HEK293 (cell line): ENCODE measurements at regions not wholly inside any gene's neighbourhood (a gene's known extent, or its start where the extent isn't known, plus 50 kb on each side); places are given as distances from the start of the nearest gene placed in this dataset.

Source experiments
- CTCF ChIA-PET: fragments of 350-600 bp; formaldehyde crosslinking; extraction: SDS; loops from one replicate; lab custom pipeline; 2021; ENCODE audit warnings: antibody characterized with exemption; lab: Yijun Ruan, JAX
- POLR2A ChIA-PET: fragments of 300-600 bp; formaldehyde crosslinking; extraction: SDS; loops from one replicate; lab custom pipeline; 2020; ENCODE audit warnings: antibody characterized with exemption, inconsistent platforms; lab: Yijun Ruan, JAX
- H3K27ac ChIP-seq: fragments of 200-500 bp; sonication (Bioruptor generic); 2 replicates; pipeline ENCODE4 v1.5.1; 2014; ENCODE audit warnings: low read depth, low read length, control low read depth, inconsistent platforms; ENCODE audit errors: extremely low read depth
- H3K36me3 ChIP-seq, 2 experiments: fragments of 200-500 bp in 1 of 2; sonication (Bioruptor generic) in 1 of 2; 1 replicate in 1 of 2; 2 replicates in 1 of 2; pipeline ENCODE4 v1.5.1; 2014 to 2017; ENCODE audit warnings: inconsistent platforms in 2 of 2, low read length in 2 of 2; ENCODE audit not compliant: control insufficient read depth in 2 of 2, insufficient read depth in 1 of 2
- H3K4me1 ChIP-seq: fragments of 200-500 bp; sonication (Bioruptor generic); 2 replicates; pipeline ENCODE4 v1.5.1; 2014; ENCODE audit warnings: mild to moderate bottlenecking, low read length, inconsistent platforms; ENCODE audit not compliant: control insufficient read depth, insufficient read depth
- H3K4me3 ChIP-seq: 2 replicates; pipeline ENCODE4 v1.5.1; 2011; ENCODE audit warnings: low read depth, mild to moderate bottlenecking, control low read depth, low read length, moderate library complexity
- H3K9me3 ChIP-seq: fragments of 200-500 bp; sonication (Bioruptor generic); 2 replicates; pipeline ENCODE4 v1.5.1; 2014; ENCODE audit warnings: low read depth, low read length, inconsistent platforms; ENCODE audit not compliant: control insufficient read depth, insufficient read depth
- AEBP2 ChIP-seq: fragments of 450-650 bp; formaldehyde crosslinking; IDR thresholded peaks from 2 replicates; pipeline ENCODE4 v1.5.1; 2016; ENCODE audit warnings: missing biosample characterization, missing genetic modification characterization, borderline replicate concordance
- HIC1 ChIP-seq: fragments of 450-650 bp; formaldehyde crosslinking; IDR thresholded peaks from 2 replicates; pipeline ENCODE4 v1.5.1; 2016; ENCODE audit warnings: missing biosample characterization, missing genetic modification characterization
- HOXD13 ChIP-seq: sonication (generic); formaldehyde crosslinking; IDR thresholded peaks from 2 replicates; pipeline ENCODE4 v1.8.0; 2022; ENCODE audit warnings: missing genetic modification reagents, borderline replicate concordance
- PRDM2 ChIP-seq: fragments of 450-650 bp; formaldehyde crosslinking; IDR thresholded peaks from 2 replicates; pipeline ENCODE4 v1.5.1; 2016; ENCODE audit warnings: missing biosample characterization, missing genetic modification characterization, borderline replicate concordance
- SALL2 ChIP-seq: fragments of 450-650 bp; formaldehyde crosslinking; IDR thresholded peaks from 2 replicates; pipeline ENCODE4 v1.5.0; 2017; ENCODE audit warnings: missing biosample characterization, mild to moderate bottlenecking, missing genetic modification characterization, borderline replicate concordance
- TRIM28 ChIP-seq: IDR thresholded peaks from 2 replicates; pipeline ENCODE4 v1.6.1; 2011; ENCODE audit warnings: low read length, control low read depth, borderline replicate concordance
- ZBTB11 ChIP-seq: fragments of 450-650 bp; formaldehyde crosslinking; conservative IDR thresholded peaks from 2 replicates; pipeline ENCODE4 v1.5.1; 2016; ENCODE audit warnings: low read depth, missing biosample characterization, missing genetic modification characterization
- ZFHX2 ChIP-seq: fragments of 450-650 bp; formaldehyde crosslinking; conservative IDR thresholded peaks from 2 replicates; pipeline ENCODE4 v1.5.1; 2016; ENCODE audit warnings: missing biosample characterization, missing genetic modification characterization
- ZNF214 ChIP-seq: fragments of 450-650 bp; formaldehyde crosslinking; IDR thresholded peaks from 2 replicates; pipeline ENCODE4 v1.5.1; 2017; ENCODE audit warnings: missing biosample characterization, mild to moderate bottlenecking, missing genetic modification characterization, borderline replicate concordance
- ZNF416 ChIP-seq: fragments of 450-650 bp; formaldehyde crosslinking; IDR thresholded peaks from 2 replicates; pipeline ENCODE4 v1.5.1; 2016; ENCODE audit warnings: missing biosample characterization, missing genetic modification characterization
- ZNF510 ChIP-seq: fragments of 450-650 bp; formaldehyde crosslinking; IDR thresholded peaks from 2 replicates; pipeline ENCODE4 v1.5.1; 2018; ENCODE audit warnings: mild to moderate bottlenecking, missing genetic modification characterization, missing biosample characterization; ENCODE audit not compliant: insufficient replicate concordance
- ZNF514 ChIP-seq: fragments of 450-650 bp; formaldehyde crosslinking; IDR thresholded peaks from 2 replicates; pipeline ENCODE4 v1.5.1; 2016; ENCODE audit warnings: missing biosample characterization, missing genetic modification characterization
- ZNF670 ChIP-seq: fragments of 450-650 bp; formaldehyde crosslinking; IDR thresholded peaks from 2 replicates; pipeline ENCODE4 v1.5.1; 2016; ENCODE audit warnings: missing biosample characterization, missing genetic modification characterization, low read depth
- ZNF777 ChIP-seq: fragments of 450-650 bp; formaldehyde crosslinking; IDR thresholded peaks from 2 replicates; pipeline ENCODE4 v1.5.1; 2017; ENCODE audit warnings: missing biosample characterization, missing genetic modification characterization, borderline replicate concordance
- ZNF837 ChIP-seq: fragments of 450-650 bp; formaldehyde crosslinking; IDR thresholded peaks from 2 replicates; pipeline ENCODE4 v1.5.1; 2016; ENCODE audit warnings: missing biosample characterization, missing genetic modification characterization
- ZSCAN30 ChIP-seq: fragments of 450-650 bp; IDR thresholded peaks from 2 replicates; pipeline ENCODE4 v1.5.1; 2018; ENCODE audit warnings: missing biosample characterization, mild to moderate bottlenecking, missing genetic modification characterization, moderate library complexity

GRCh38 chr16:73724503-73724902 is 572.1 kb upstream of the PSMD7 start:
- ChIA-PET POLR2A (no interaction called here), CTCF (interaction anchor here (1.1 kb wide), 1 partner anchor 44 kb away, joined by 5 read pairs; no protein-coding TSS in a partner anchor)
- H3K36me3 ChIP-seq, result no peaks in the 10 kb centered on the region
- no peaks in the 10 kb centered on the region for H3K9me3 ChIP-seq
- no peaks in the 10 kb centered on the region for H3K4me1 ChIP-seq
- TF ChIP-seq AEBP2 (no peak), HOXD13 (CRISPR knock-in tag) (no peak), ZNF837 (no peak), ZBTB11 (tag by site-specific recombination) (no peak), ZNF510 (tag by site-specific recombination) (no peak), TRIM28 (no peak)
- no peak overlapping the region for H3K27ac ChIP-seq
- no peak overlapping the region for H3K4me3 ChIP-seq

GRCh38 chr16:73717266-73717974 is 579.2 kb upstream of the PSMD7 start:
- TF ChIP-seq ZNF777 (tag by site-specific recombination) (no peak), ZNF214 (tag by site-specific recombination) (no peak), ZFHX2 (tag by site-specific recombination) (no peak), SALL2 (no peak), ZSCAN30 (no peak)
- ChIA-PET CTCF (interaction anchor here (1.0 kb wide), 1 partner anchor 161 kb away, joined by 3 read pairs; no protein-coding TSS in a partner anchor), POLR2A (no interaction called here)
- no peak overlapping the region for H3K27ac ChIP-seq
- no peaks in the 10 kb centered on the region for H3K9me3 ChIP-seq
- H3K4me1 ChIP-seq, result no peaks in the 10 kb centered on the region
- H3K4me3 ChIP-seq, result no peak overlapping the region
- H3K36me3 ChIP-seq, result no peaks in the 10 kb centered on the region

GRCh38 chr16:73714976-73715375 is 581.6 kb upstream of the PSMD7 start:
- no peaks in the 10 kb centered on the region for H3K9me3 ChIP-seq
- no peaks in the 10 kb centered on the region for H3K36me3 ChIP-seq
- POLR2A ChIA-PET, result no interaction called here
- no peak overlapping the region for H3K4me3 ChIP-seq
- CTCF ChIA-PET, result interaction anchor here (0.6 to 2.9 kb wide), 3 partner anchors 164 to 595 kb away, joined by 3 to 12 read pairs (median 4); no protein-coding TSS in a partner anchor
- no peaks in the 10 kb centered on the region for H3K4me1 ChIP-seq
- H3K27ac ChIP-seq, result no peak overlapping the region
- TF ChIP-seq PRDM2 (no peak), HIC1 (tag by site-specific recombination) (no peak), ZNF670 (no peak), ZNF416 (tag by site-specific recombination) (no peak), ZNF514 (tag by site-specific recombination) (no peak)
